ENCODE measurements at regions not wholly inside any gene's neighbourhood (a gene's known extent, or its start where the extent isn't known, plus 50 kb on each side); places are given as distances from the start of the nearest gene placed in this dataset.

GRCh38 chrX:9195199-9195880 is 161.4 kb upstream of the FAM9B start:
- TF ChIP-seq CTCF (IDR thresholded peaks at IDR 0.05) (no peak), POLR2A (IDR thresholded peaks at IDR 0.05) (no peak)

Measured in body of pancreas (tissue), 4 donors.